Stimulated activated CD4-positive, alpha-beta T cell treated with anti-CD3 and anti-CD28 coated beads, Interleukin-2, amount 100 ng/mL, for 48 hours (primary cell): ENCODE measurements at regions not wholly inside any gene's neighbourhood (a gene's known extent, or its start where the extent isn't known, plus 50 kb on each side); places are given as distances from the start of the nearest gene placed in this dataset.

Experiments
- DNase-seq, 2 donors: peaks; one replicate each; pipeline ENCODE4 v3.0.0-alpha.2; 2020

- DNase-seq, result no peak
These were observed 599.8 kb upstream of the MGMT start for GRCh38 chr10:128867210-128867609.

GRCh38 chr10:128867819-128868218 is 599.2 kb upstream of the MGMT start:
- no peak for DNase-seq

GRCh38 chr10:128868481-128868880 is 598.6 kb upstream of the MGMT start:
- DNase-seq, result no peak

- no peak for DNase-seq
These were observed 597.8 kb upstream of the MGMT start for GRCh38 chr10:128869101-128869749.

GRCh38 chr10:128870830-128871597 is 596.0 kb upstream of the MGMT start:
- DNase-seq, result no peak

GRCh38 chr10:128871671-128872231 is 595.3 kb upstream of the MGMT start:
- DNase-seq, result no peak

- no peak for DNase-seq
These were observed 593.5 kb upstream of the MGMT start for GRCh38 chr10:128873411-128874054.

GRCh38 chr10:128874331-128874730 is 592.7 kb upstream of the MGMT start:
- DNase-seq, result no peak

- no peak for DNase-seq
These were observed 591.9 kb upstream of the MGMT start for GRCh38 chr10:128875030-128875744.

GRCh38 chr10:128875956-128876736 is 590.9 kb upstream of the MGMT start:
- no peak for DNase-seq

- DNase-seq, result no peak
These were observed 589.9 kb upstream of the MGMT start for GRCh38 chr10:128877141-128877540.

GRCh38 chr10:128877936-128878335 is 589.1 kb upstream of the MGMT start:
- no peak for DNase-seq

- no peak for DNase-seq
These were observed 588.0 kb upstream of the MGMT start for GRCh38 chr10:128879030-128879429.

GRCh38 chr10:128879441-128880140 is 587.5 kb upstream of the MGMT start:
- no peak for DNase-seq

GRCh38 chr10:128880159-128880725 is 586.8 kb upstream of the MGMT start:
- DNase-seq, result no peak

- DNase-seq, result no peak
These were observed 586.0 kb upstream of the MGMT start for GRCh38 chr10:128881086-128881485.

GRCh38 chr10:128883231-128884032 is 583.6 kb upstream of the MGMT start:
- DNase-seq, result no peak

GRCh38 chr10:128884033-128884425 is 583.0 kb upstream of the MGMT start:
- no peak for DNase-seq

- DNase-seq, result no peak
These were observed 582.5 kb upstream of the MGMT start for GRCh38 chr10:128884496-128885072.
